NCI-H2196 (cell line): ENCODE measurements at regions not wholly inside any gene's neighbourhood (a gene's known extent, or its start where the extent isn't known, plus 50 kb on each side); places are given as distances from the start of the nearest gene placed in this dataset.
"Not testable (repeated sequence)": the region's sequence is repeated elsewhere in the genome, so short reads cannot be mapped to it uniquely, and the experiment has no call there.

Source experiments
- DNase-seq: peaks from one replicate; lab custom pipeline; 2025; ENCODE audit not compliant: unreplicated experiment; lab: John Stamatoyannopoulos, UW

GRCh38 chr1:173300061-173301044 is 93.2 kb upstream of the TNFSF4 start:
- DNase-seq: no peak

- DNase-seq: no peak
Measured at GRCh38 chr1:173301507-173301906, 94.4 kb upstream of the TNFSF4 start.

- DNase-seq: no peak
Measured at GRCh38 chr1:173302366-173302765, 95.2 kb upstream of the TNFSF4 start.

GRCh38 chr1:173302890-173303829 is 96.0 kb upstream of the TNFSF4 start:
- DNase-seq: no peak

GRCh38 chr1:173303984-173304383 is 96.9 kb upstream of the TNFSF4 start:
- no peak for DNase-seq

GRCh38 chr1:173304529-173305227 is 97.5 kb upstream of the TNFSF4 start:
- DNase-seq: no peak

GRCh38 chr1:173307845-173308244 is 100.7 kb upstream of the TNFSF4 start:
- DNase-seq: no peak

- DNase-seq: no peak
Measured at GRCh38 chr1:173314656-173315055, 107.5 kb upstream of the TNFSF4 start.

- DNase-seq: no peak
Measured at GRCh38 chr1:173315296-173315695, 108.2 kb upstream of the TNFSF4 start.

- DNase-seq: no peak
Measured at GRCh38 chr1:173318788-173319187, 111.7 kb upstream of the TNFSF4 start.

- not testable (repeated sequence) for DNase-seq
Measured at GRCh38 chr1:173324352-173324751, 117.2 kb upstream of the TNFSF4 start.

- not testable (repeated sequence) for DNase-seq
Measured at GRCh38 chr1:173327987-173328386, 120.9 kb upstream of the TNFSF4 start.

- DNase-seq: no peak
Measured at GRCh38 chr1:173328961-173329360, 121.8 kb upstream of the TNFSF4 start.

GRCh38 chr1:173329726-173330125 is 122.6 kb upstream of the TNFSF4 start:
- DNase-seq: no peak

- no peak for DNase-seq
Measured at GRCh38 chr1:173330149-173330951, 123.2 kb upstream of the TNFSF4 start.

GRCh38 chr1:173330952-173331548 is 123.9 kb upstream of the TNFSF4 start:
- not testable (repeated sequence) for DNase-seq

GRCh38 chr1:173332026-173332425 is 124.9 kb upstream of the TNFSF4 start:
- DNase-seq: no peak

GRCh38 chr1:173333581-173333980 is 126.5 kb upstream of the TNFSF4 start:
- no peak for DNase-seq

GRCh38 chr1:173337126-173337525 is 130.0 kb upstream of the TNFSF4 start:
- DNase-seq: no peak

GRCh38 chr1:173341307-173341706 is 134.2 kb upstream of the TNFSF4 start:
- no peak for DNase-seq
